Activated naive CD8-positive, alpha-beta T cell treated with anti-CD3 and anti-CD28 coated beads, Interleukin-2, amount 10 ng/mL, durations not matched to agents 7 days and 5 days (primary cell): ENCODE measurements at regions not wholly inside any gene's neighbourhood (a gene's known extent, or its start where the extent isn't known, plus 50 kb on each side); places are given as distances from the start of the nearest gene placed in this dataset.
"Not testable (repeated sequence)": the region's sequence is repeated elsewhere in the genome, so short reads cannot be mapped to it uniquely, and the experiment has no call there.

Experiments used
- ATAC-seq: fragments of 150-1000 bp; cut with Tn5 transposase; one replicate; pipeline ENCODE4 v1.10.0; 2021; ENCODE audit warnings: low read depth, moderate library complexity
- POLR2A ChIA-PET: fragments of 350-600 bp; sonication (Branson Sonifier 250); formaldehyde crosslinking; loops from one replicate; lab custom pipeline; 2021; ENCODE audit warnings: antibody characterized with exemption; lab: Charles Lee
- DNase-seq: peaks from one replicate; pipeline ENCODE4 v3.0.0; 2021
- H3K27ac Mint-ChIP-seq: one replicate; pipeline ENCODE4 v1.8.0; 2022; ENCODE audit warnings: mild to moderate bottlenecking, mixed read lengths
- H3K27me3 Mint-ChIP-seq: one replicate; pipeline ENCODE4 v1.8.0; 2022; ENCODE audit warnings: mild to moderate bottlenecking, moderate library complexity, mixed read lengths
- H3K36me3 Mint-ChIP-seq: one replicate; pipeline ENCODE4 v1.8.0; 2021; ENCODE audit warnings: mild to moderate bottlenecking, mixed read lengths
- H3K4me1 Mint-ChIP-seq: one replicate; pipeline ENCODE4 v1.8.0; 2021; ENCODE audit warnings: mixed read lengths
- H3K4me3 Mint-ChIP-seq: one replicate; pipeline ENCODE4 v1.8.0; 2022; ENCODE audit warnings: mild to moderate bottlenecking, moderate library complexity, mixed read lengths
- H3K9me3 Mint-ChIP-seq: one replicate; pipeline ENCODE4 v1.8.0; 2021; ENCODE audit warnings: mixed read lengths

- H3K4me3 Mint-ChIP-seq: no peak overlapping the region
- ATAC-seq: no peak
- peaks cover 2% of the 10 kb centered on the region for H3K36me3 Mint-ChIP-seq
- POLR2A ChIA-PET: no interaction called here
- H3K27ac Mint-ChIP-seq: no peak overlapping the region
- H3K9me3 Mint-ChIP-seq: peaks cover 5% of the 10 kb centered on the region
- no peak for DNase-seq
- peaks cover 3% of the 10 kb centered on the region for H3K27me3 Mint-ChIP-seq
- no peaks in the 10 kb centered on the region for H3K4me1 Mint-ChIP-seq
Measured at GRCh38 chr15:91632981-91633380, 220.5 kb upstream of the SLCO3A1 start.

- Mint-ChIP-seq H3K36me3 (peaks cover 2% of the 10 kb centered on the region), H3K27ac (no peak overlapping the region), H3K4me1 (no peaks in the 10 kb centered on the region), H3K9me3 (peaks cover 13% of the 10 kb centered on the region), H3K27me3 (peaks cover 5% of the 10 kb centered on the region), H3K4me3 (no peak overlapping the region)
- ATAC-seq: no peak
- POLR2A ChIA-PET: interaction anchor here (0.6 kb wide), 1 partner anchor 72 kb away, joined by 4 read pairs; no protein-coding TSS in a partner anchor
- no peak for DNase-seq
Measured at GRCh38 chr15:91634179-91634578, 219.3 kb upstream of the SLCO3A1 start.

GRCh38 chr15:91635080-91635479 is 218.4 kb upstream of the SLCO3A1 start:
- H3K36me3 Mint-ChIP-seq: peaks cover 2% of the 10 kb centered on the region
- POLR2A ChIA-PET: no interaction called here
- H3K27me3 Mint-ChIP-seq: peaks cover 5% of the 10 kb centered on the region
- no peak for DNase-seq
- H3K27ac Mint-ChIP-seq: no peak overlapping the region
- H3K4me3 Mint-ChIP-seq: no peak overlapping the region
- peaks cover 15% of the 10 kb centered on the region for H3K9me3 Mint-ChIP-seq
- H3K4me1 Mint-ChIP-seq: no peaks in the 10 kb centered on the region
- ATAC-seq: no peak

GRCh38 chr15:91635641-91636040 is 217.9 kb upstream of the SLCO3A1 start:
- Mint-ChIP-seq H3K9me3 (peaks cover 19% of the 10 kb centered on the region), H3K4me1 (no peaks in the 10 kb centered on the region), H3K27me3 (peaks cover 6% of the 10 kb centered on the region), H3K27ac (no peak overlapping the region), H3K4me3 (no peak overlapping the region), H3K36me3 (peaks cover 2% of the 10 kb centered on the region)
- no peak for DNase-seq
- POLR2A ChIA-PET: no interaction called here
- ATAC-seq: no peak

GRCh38 chr15:91649016-91649415 is 204.5 kb upstream of the SLCO3A1 start:
- peaks cover 27% of the 10 kb centered on the region for H3K27me3 Mint-ChIP-seq
- ATAC-seq: no peak

GRCh38 chr15:91649831-91650321 is 203.6 kb upstream of the SLCO3A1 start:
- POLR2A ChIA-PET: no interaction called here
- ATAC-seq (no peak), DNase-seq (no peak)
- Mint-ChIP-seq H3K4me1 (no peaks in the 10 kb centered on the region), H3K27ac (no peak overlapping the region), H3K4me3 (no peak overlapping the region), H3K36me3 (no peaks in the 10 kb centered on the region), H3K9me3 (no peaks in the 10 kb centered on the region), H3K27me3 (peaks cover 27% of the 10 kb centered on the region)

More at GRCh38 chr15:91649016-91649415, 204.5 kb upstream of the SLCO3A1 start:
- H3K9me3 Mint-ChIP-seq: no peaks in the 10 kb centered on the region
- POLR2A ChIA-PET: no interaction called here
- no peak overlapping the region for H3K4me3 Mint-ChIP-seq
- no peaks in the 10 kb centered on the region for H3K36me3 Mint-ChIP-seq
- H3K27ac Mint-ChIP-seq: no peak overlapping the region
- no peaks in the 10 kb centered on the region for H3K4me1 Mint-ChIP-seq
- no peak for DNase-seq

GRCh38 chr15:91651251-91651650 is 202.3 kb upstream of the SLCO3A1 start:
- Mint-ChIP-seq H3K27me3 (peaks cover 27% of the 10 kb centered on the region), H3K27ac (no peak overlapping the region), H3K9me3 (peaks cover 2% of the 10 kb centered on the region), H3K4me1 (peaks cover 10% of the 10 kb centered on the region), H3K4me3 (no peak overlapping the region), H3K36me3 (peaks cover 3% of the 10 kb centered on the region)
- POLR2A ChIA-PET: no interaction called here
- ATAC-seq (no peak), DNase-seq (no peak)

- DNase-seq: no peak
- no peak overlapping the region for H3K27ac Mint-ChIP-seq
Measured at GRCh38 chr15:91652610-91653207, 200.8 kb upstream of the SLCO3A1 start.

GRCh38 chr15:91655563-91656290 is 197.8 kb upstream of the SLCO3A1 start:
- peaks cover 22% of the 10 kb centered on the region for H3K4me1 Mint-ChIP-seq
- ATAC-seq (peak; percentile 73), DNase-seq (peak; percentile 44)
- peaks cover 42% of the 10 kb centered on the region for H3K27me3 Mint-ChIP-seq
- H3K27ac Mint-ChIP-seq: peak overlapping the region; percentile 52
- not testable (repeated sequence) for H3K36me3 Mint-ChIP-seq, H3K9me3 Mint-ChIP-seq
- H3K4me3 Mint-ChIP-seq: peak overlapping the region; percentile 63
- POLR2A ChIA-PET: interaction anchor here (1.9 kb wide), 1 partner anchor 51 kb away, joined by 5 read pairs; no protein-coding TSS in a partner anchor

More at GRCh38 chr15:91652610-91653207, 200.8 kb upstream of the SLCO3A1 start:
- Mint-ChIP-seq H3K9me3 (peaks cover 2% of the 10 kb centered on the region), H3K36me3 (peaks cover 4% of the 10 kb centered on the region), H3K4me1 (peaks cover 13% of the 10 kb centered on the region), H3K4me3 (no peak overlapping the region), H3K27me3 (peaks cover 33% of the 10 kb centered on the region)
- no peak for ATAC-seq
- POLR2A ChIA-PET: no interaction called here

- Mint-ChIP-seq H3K27me3 (peaks cover 35% of the 10 kb centered on the region), H3K9me3 (peaks cover 1% of the 10 kb centered on the region), H3K27ac (peak overlapping the region; percentile 58), H3K4me1 (peaks cover 23% of the 10 kb centered on the region), H3K4me3 (peak overlapping the region; percentile 49), H3K36me3 (peaks cover 3% of the 10 kb centered on the region)
- POLR2A ChIA-PET: interaction anchor here (1.9 kb wide), 1 partner anchor 46 kb away, joined by 4 read pairs; no protein-coding TSS in a partner anchor
- peak; percentile 62 for ATAC-seq
- DNase-seq: no peak
Measured at GRCh38 chr15:91660174-91660649, 193.3 kb upstream of the SLCO3A1 start.

- Mint-ChIP-seq H3K9me3 (no peaks in the 10 kb centered on the region), H3K27ac (no peak overlapping the region), H3K27me3 (peaks cover 11% of the 10 kb centered on the region), H3K4me1 (peaks cover 9% of the 10 kb centered on the region), H3K36me3 (no peaks in the 10 kb centered on the region), H3K4me3 (no peak overlapping the region)
- no peak for ATAC-seq
- POLR2A ChIA-PET: no interaction called here
- no peak for DNase-seq
Measured at GRCh38 chr15:91664224-91664836, 189.2 kb upstream of the SLCO3A1 start.

- peaks cover 6% of the 10 kb centered on the region for H3K4me1 Mint-ChIP-seq
- no peak overlapping the region for H3K4me3 Mint-ChIP-seq
- no peak for DNase-seq
- H3K27me3 Mint-ChIP-seq: peaks cover 8% of the 10 kb centered on the region
- no peaks in the 10 kb centered on the region for H3K9me3 Mint-ChIP-seq
- H3K36me3 Mint-ChIP-seq: no peaks in the 10 kb centered on the region
- no peak for ATAC-seq
- no peak overlapping the region for H3K27ac Mint-ChIP-seq
- POLR2A ChIA-PET: no interaction called here
Measured at GRCh38 chr15:91665212-91665611, 188.3 kb upstream of the SLCO3A1 start.

GRCh38 chr15:91668370-91668769 is 185.1 kb upstream of the SLCO3A1 start:
- no peak overlapping the region for H3K4me3 Mint-ChIP-seq

More at GRCh38 chr15:91668370-91668769, 185.1 kb upstream of the SLCO3A1 start:
- DNase-seq: no peak
- POLR2A ChIA-PET: no interaction called here
- ATAC-seq: no peak
- Mint-ChIP-seq H3K4me1 (no peaks in the 10 kb centered on the region), H3K36me3 (no peaks in the 10 kb centered on the region), H3K27ac (no peak overlapping the region), H3K9me3 (no peaks in the 10 kb centered on the region), H3K27me3 (no peaks in the 10 kb centered on the region)
